ENCODE measurements at regions not wholly inside any gene's neighbourhood (a gene's known extent, or its start where the extent isn't known, plus 50 kb on each side); places are given as distances from the start of the nearest gene placed in this dataset.
"Not testable (repeated sequence)": the region's sequence is repeated elsewhere in the genome, so short reads cannot be mapped to it uniquely, and the experiment has no call there.

GRCh38 chr2:87439617-87440204 lies 308.2 kb upstream of the PLGLB2 start:
- DNase-seq, result not testable (repeated sequence)

DNA sequence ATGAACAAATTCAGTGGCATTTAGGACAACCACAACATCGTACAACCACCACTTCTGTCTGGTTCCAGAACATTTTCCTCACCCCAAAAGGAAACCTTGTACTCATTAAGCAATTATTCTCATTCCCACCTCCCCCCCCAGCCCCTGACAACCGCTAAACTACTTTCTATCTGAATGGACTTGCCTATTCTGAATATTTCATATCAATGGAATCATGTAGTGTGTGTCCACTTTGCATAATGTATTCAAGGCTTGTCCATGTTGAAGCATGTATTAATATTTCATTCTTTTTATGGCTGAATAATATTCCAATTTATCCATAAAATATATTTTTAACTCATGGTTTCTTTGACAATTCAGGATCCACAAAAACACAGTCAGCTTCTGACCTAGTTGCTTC lies 307.2 kb upstream of the PLGLB2 start:
- DNase-seq, result not testable (repeated sequence)

DNA sequence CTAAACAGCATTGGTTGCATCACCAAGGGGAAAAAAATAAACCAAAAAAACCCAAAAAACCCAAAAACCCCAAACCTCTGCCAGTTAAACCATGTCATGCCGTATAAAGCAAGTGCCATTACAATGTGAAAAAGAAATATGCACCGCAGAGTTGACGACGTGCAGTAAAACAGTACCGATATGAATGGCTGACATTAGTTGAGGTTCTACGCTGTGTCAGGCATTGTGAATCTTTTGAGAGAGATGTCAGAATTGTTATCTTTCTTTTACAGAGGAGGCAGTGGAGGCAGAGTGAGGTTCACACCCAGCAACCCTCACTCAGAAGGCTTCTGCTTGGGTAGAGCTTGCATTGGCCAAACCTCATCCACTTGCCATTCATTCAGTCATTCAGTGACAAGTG lies 306.5 kb upstream of the PLGLB2 start:
- DNase-seq, result not testable (repeated sequence)

DNA sequence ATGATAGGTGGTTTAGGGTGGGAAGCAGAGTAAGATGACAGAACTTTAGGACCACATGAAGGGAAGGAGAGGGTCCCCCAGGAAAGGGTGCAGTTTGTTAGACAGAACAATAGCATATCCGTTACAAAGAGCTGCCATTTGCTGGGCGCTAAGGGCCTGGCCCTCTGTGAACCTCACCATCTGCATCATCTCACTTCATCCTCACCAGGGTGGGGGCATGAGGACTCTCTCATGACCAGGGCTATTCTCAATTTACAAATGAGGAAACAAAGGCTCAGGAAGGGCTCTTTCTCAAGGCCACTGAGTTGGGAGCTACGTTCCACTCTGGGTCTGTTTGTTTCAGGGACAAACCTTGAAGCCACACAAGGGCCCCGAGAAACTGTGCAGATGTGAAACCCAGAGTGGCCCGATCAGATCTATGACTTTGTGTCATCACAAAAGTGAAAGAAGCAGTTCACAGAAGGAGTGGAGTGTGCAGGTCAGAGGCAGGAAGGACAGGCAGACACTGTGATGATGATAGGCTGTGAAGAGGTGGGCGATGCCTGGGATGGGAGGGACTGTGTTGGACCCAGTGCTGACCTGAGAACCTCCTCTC lies 304.8 kb upstream of the PLGLB2 start:
- not testable (repeated sequence) for DNase-seq

DNA sequence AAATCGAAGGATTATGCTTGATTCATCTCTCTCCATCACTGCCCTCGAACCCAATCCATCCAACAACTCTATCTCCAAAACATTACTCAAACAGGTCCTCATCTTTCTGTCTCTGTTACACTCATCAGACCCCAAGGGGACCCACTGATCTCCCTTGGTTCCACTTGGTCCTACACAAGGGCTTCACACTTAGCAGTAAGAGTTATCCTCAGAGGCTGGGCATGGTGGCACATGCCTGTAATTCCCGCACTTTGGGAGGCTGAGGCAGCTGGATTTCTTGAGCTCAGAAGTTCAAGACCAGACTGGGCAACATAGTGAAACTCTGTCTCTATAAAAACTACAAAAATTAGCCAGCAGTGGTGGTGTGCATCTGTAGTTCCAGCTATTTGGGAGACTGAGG lies 302.9 kb upstream of the PLGLB2 start:
- not testable (repeated sequence) for DNase-seq

GRCh38 chr2:87445613-87446312 lies 302.1 kb upstream of the PLGLB2 start:
- not testable (repeated sequence) for DNase-seq

- DNase-seq, result not testable (repeated sequence)
These were observed 301.6 kb upstream of the PLGLB2 start for GRCh38 chr2:87446313-87446696.

DNA sequence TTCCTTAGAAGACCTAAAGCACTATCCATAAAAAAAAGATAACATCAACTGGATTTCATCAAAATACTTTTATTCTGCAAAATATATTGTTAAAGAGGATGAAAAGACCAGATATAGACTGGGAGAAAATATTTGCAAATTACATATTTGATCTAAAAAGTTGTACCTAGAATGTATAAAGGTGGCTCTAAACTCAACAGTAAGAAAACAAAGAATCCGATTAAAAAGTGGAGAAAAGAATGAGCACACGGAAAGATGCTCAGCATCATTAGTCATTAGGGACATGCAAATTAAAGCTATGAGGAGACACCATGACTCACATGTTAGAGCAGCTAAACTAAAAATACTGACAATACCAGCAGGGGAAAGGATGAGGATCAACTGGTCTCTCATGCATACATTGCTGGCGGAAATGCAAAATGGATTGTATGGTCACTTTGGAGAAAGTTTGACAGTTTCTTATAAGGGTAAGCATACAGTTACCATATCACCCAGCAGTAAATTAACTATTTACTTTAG lies 298.4 kb upstream of the PLGLB2 start:
- DNase-seq, result not testable (repeated sequence)

DNA sequence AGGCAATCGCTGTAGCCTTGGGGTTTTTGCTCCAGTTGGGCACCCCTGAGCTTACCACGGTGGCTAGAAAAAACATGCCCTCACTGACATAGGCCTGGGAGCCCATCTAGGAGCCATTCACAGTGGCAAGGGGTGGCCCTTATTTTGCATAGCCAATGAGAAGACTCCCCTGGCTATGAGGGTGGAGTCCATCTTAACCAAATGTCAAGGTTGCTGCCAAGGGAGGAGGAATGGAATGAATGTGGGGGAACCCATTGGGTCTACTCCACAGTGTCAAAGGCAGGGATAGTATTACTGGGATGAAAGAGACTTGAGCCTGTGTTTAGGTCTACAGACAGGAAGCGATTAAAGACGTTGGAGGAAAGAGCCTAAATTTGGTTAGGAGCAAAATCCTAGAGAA lies 295.7 kb upstream of the PLGLB2 start:
- DNase-seq, result peak; percentile 80

DNA sequence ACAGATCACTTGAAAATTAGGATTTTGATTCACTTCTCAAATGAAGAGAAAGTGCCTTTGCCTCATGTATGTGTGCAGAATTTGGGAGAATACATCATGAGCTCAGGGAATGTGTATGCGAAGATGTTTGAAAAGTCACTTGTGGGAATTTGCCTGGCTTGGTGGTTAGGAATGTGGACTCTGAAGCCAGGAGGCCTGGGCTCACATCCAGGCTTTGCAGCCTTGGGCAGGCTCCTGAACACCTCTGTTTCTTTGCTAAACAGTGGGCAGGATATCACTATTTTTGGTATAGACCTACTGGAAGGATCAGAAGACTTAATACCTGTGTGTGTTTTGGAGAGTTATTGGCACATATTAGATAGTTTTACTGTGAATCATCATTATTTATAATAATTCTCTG lies 295.0 kb upstream of the PLGLB2 start:
- DNase-seq, result peak; percentile 82

DNA sequence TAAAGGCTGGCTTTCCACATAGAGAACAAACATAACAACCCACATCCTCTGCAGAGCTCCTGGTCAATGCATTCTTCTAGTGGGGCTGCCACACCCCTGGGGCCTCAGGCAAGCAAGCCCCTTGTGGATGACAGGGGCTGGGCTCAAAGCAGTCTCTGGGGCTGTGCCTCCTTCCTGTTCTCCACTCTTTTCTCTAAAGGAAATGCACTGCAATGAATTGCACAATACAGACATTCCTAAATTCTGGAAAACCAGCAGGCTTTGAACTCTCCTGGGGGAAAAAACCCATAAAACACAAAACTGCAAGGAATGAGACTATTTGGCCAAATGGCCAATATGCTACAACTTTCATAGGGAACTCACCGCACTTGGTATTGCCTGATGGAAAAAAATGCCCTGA lies 293.9 kb upstream of the PLGLB2 start:
- DNase-seq, result peak; percentile 76

GRCh38 chr2:87454421-87454820 lies 293.5 kb upstream of the PLGLB2 start:
- DNase-seq, result not testable (repeated sequence)

GRCh38 chr2:87455209-87455853 lies 292.6 kb upstream of the PLGLB2 start:
- DNase-seq, result not testable (repeated sequence)

DNA sequence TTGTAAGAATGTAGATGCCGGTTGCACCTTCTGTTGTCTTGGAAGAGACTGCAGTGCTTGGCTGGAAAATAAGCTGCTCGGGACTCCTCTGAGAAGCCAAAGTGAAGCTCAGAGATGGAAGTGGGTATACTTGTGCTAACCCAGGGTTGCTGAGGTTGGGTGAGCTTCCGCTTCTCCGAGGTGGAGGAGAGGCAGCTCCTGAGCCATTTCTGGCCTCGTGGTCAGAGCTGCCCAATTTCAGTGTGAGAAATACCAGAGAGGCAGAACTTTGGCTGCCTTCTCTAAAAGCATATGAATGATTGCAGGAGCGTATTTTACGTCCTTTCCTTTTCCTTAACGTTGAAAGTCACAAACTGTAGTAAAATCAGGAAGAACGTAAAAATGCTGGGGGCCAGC lies 292.0 kb upstream of the PLGLB2 start:
- not testable (repeated sequence) for DNase-seq

DNA sequence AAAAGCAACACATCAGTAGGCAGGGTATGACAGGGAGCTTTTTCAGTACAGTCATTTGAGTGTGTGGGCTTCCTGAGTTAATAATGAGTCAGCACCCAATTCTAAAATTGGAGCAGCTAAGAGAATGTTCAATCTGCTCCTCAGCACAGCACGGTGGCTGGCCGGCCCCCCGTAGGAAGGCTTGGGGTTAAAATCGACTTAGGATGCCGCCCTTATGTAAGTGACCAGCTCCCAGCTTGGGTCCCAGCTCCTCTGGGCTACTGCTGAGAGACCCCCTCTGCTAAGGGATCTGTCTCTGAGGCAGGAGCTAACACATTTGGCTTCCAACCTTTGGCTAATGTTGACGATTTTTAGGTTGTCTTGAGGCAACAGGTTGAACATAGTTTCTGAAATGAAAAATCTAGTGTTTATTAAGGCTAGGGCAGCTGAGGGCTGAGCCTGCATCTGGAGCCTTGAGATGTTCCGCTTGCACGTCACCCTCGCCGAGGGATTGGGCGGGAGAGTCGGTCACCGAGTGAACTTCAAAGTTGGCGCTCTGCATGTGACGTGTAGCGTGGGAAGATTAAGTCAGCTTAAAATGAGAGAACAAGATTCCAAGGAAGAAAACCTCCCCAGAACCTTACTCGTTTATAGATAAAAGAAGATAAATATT lies 291.3 kb upstream of the PLGLB2 start:
- not testable (repeated sequence) for DNase-seq

- DNase-seq, result not testable (repeated sequence)
These were observed 290.8 kb upstream of the PLGLB2 start for GRCh38 chr2:87457129-87457499.

- DNase-seq, result not testable (repeated sequence)
These were observed 288.9 kb upstream of the PLGLB2 start for GRCh38 chr2:87458938-87459337.

DNA sequence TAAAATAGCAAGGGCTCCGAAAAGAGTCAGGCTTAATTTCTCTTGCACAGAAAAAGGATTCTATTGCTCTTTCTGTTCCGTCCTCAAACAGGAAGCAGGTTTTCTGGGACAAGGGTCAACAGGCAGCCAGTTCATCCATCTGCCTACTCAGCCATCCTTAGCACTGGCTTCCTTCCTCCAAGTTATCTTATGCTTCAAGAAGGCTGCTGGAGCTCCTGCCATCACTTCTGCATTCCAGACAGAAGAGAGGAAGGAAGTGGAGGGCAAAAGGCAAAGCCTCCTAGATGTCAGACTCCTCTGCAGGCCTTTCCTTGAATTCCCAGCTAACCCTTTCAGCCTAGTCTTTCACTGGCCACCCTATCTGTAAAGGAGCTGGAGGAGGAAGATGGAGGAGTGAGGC lies 287.8 kb upstream of the PLGLB2 start:
- DNase-seq, result not testable (repeated sequence)

DNA sequence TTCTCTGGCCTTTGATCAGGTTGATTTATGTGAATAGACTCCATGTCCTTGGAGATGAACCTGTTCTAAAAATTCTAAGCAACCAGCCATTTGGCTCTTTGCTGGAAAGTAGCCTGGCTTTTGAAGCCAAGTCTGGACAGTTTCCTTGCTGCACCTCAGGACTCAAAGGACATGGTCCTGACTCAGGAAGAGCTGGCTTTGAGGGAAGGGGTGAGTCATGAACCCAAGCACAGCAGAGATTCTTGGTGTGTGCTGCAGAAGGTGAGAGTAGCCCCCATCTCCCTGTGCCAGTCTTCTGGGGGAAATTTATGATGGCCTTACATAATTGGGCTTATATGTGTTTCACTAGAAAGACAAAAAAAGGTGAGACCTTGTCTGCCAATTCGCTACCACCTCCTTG lies 287.2 kb upstream of the PLGLB2 start:
- DNase-seq, result not testable (repeated sequence)

DNA sequence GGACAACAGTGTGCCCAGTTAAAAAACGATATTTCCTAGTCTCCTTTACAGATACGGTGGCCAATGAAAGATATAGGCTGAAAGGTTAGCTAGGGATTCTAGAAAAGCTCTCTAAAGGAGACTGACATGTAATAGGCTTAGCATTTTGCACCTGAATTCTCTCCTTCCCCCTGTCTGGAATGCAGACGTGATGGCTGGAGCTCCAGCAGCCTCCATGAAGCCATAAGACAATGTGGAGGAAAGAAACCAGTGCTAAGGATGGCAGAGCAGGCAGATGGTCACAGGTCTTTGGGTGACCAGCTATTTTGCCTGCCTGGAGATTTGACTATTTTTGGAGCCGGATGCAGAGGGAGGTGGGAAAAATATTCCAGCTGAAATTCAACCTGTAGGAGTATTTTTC lies 286.2 kb upstream of the PLGLB2 start:
- not testable (repeated sequence) for DNase-seq

GRCh38 chr2:87464219-87464618 lies 283.7 kb upstream of the PLGLB2 start:
- not testable (repeated sequence) for DNase-seq

DNA sequence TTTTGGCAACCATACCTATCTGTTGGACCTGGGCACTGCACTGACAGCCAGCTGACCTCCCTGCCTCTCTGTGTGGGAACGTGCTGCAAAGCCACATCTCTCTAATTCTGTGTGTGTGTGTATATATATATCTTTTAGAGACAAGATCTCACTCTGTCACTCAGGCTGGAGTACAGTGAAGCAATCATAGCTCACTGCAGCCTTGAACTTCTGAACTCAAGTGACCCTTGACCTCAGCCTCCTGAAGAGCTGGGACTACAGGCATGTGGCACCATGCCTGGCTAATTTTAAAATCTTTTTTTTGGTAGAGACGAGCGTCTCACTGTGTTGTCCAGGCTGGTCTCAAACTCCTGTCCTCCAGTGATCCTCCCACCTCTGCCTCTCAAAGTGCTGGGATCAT lies 282.2 kb upstream of the PLGLB2 start:
- DNase-seq, result not testable (repeated sequence)

- DNase-seq, result not testable (repeated sequence)
These were observed 281.2 kb upstream of the PLGLB2 start for GRCh38 chr2:87466591-87467120.

Data from NCI-H226 (cell line).